Kidney tubule cell (primary cell): ENCODE measurements at regions not wholly inside any gene's neighbourhood (a gene's known extent, or its start where the extent isn't known, plus 50 kb on each side); places are given as distances from the start of the nearest gene placed in this dataset.
A peak's percentile ranks its signal among the peaks of the same experiment; 100 is the strongest.
"Not testable (repeated sequence)": the region's sequence is repeated elsewhere in the genome, so short reads cannot be mapped to it uniquely, and the experiment has no call there.

Experiments
- DNase-seq: peaks from one replicate; pipeline ENCODE4 v3.0.0-alpha.2; 2018; ENCODE audit warnings: low spot score

- DNase-seq: no peak
These were observed 77.2 kb downstream of the HIF1AN start for GRCh38 chr10:100612601-100613595.

- no peak for DNase-seq
These were observed 78.1 kb downstream of the HIF1AN start for GRCh38 chr10:100613846-100614245.

DNA sequence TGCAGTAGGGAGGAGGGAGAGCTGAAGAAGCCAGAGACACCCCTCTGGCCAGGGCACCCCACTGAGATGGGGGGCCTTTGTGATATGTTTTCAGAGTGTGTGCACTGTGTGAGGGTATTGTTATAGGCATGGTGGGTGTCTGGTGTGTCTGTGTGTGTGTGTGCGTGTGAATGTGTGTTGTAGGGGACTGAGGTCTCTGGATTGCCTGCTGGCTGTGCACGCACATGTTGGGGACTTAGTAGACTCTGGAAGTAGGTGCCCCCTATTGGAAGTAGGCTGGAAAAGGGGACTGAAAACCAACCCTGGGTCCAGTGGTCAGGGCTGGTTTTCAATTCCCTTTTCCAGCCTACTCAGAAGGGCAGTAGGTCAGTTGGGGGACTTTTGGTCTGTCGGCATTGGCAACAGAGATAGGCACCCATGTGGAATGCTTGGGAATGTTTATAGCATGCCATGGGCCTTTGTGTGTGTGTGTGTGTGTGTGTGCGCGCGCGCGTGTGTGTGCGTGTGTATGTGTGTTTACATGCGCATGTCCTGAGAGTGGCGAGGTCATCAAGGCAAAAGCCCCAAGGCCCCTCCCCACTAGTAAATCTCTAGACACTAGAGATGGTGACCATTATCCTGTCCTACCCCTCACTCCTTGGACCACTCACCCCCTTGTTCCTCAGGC is 78.8 kb downstream of the HIF1AN start:
- DNase-seq: no peak

DNA sequence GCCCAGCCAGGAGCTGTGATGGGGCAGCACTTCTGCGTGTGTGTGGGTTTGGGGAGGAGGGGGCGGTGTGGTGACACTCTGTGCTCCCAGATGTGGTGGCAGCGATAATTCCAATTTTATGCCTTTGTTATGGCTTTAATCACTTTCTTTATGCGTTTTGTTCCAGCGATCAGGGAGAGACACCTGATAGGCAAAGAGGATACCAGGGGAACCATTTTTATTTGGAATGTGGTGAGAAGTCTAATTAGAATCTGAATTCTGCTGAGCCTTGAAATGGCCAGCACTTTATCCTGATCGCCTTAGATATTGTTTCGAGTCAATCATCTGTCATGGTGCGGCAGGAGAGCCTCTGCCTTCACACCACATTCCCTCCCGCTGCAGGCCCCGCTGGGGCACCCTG is 79.5 kb downstream of the HIF1AN start:
- DNase-seq: no peak

GRCh38 chr10:100615908-100616307 is 80.2 kb downstream of the HIF1AN start:
- DNase-seq: no peak

GRCh38 chr10:100618091-100618615 is 82.4 kb downstream of the HIF1AN start:
- DNase-seq: no peak

DNA sequence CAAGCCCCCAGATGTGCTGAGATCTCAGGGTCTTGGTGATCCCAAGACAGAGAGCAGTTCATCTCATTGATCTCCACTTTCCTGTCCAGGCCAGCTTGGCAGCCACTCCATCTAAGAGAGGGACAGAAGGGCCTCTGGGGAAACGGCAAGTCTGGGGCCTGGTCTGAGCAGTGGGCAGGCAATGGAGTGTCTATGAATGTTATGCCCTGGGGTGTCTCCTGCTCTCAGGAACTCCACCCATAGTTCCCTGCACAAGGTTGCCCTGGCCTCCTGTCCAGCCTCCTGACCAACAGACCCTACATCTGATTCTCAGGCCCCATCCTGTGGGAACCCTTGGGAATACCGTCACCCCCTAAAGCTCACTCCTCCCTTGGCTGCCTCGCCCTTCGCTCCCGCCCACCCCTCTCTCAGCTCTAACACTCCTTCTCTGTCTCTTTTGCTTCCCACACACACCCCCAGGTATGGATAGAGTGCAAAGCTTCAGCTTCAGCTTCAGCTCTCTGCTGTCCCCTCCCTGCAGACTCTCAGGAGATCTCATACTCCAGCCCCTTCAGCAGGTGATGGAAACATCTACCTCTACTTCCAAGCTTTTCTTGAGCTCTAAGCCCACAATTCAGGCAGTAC is 83.0 kb downstream of the HIF1AN start:
- no peak for DNase-seq

DNA sequence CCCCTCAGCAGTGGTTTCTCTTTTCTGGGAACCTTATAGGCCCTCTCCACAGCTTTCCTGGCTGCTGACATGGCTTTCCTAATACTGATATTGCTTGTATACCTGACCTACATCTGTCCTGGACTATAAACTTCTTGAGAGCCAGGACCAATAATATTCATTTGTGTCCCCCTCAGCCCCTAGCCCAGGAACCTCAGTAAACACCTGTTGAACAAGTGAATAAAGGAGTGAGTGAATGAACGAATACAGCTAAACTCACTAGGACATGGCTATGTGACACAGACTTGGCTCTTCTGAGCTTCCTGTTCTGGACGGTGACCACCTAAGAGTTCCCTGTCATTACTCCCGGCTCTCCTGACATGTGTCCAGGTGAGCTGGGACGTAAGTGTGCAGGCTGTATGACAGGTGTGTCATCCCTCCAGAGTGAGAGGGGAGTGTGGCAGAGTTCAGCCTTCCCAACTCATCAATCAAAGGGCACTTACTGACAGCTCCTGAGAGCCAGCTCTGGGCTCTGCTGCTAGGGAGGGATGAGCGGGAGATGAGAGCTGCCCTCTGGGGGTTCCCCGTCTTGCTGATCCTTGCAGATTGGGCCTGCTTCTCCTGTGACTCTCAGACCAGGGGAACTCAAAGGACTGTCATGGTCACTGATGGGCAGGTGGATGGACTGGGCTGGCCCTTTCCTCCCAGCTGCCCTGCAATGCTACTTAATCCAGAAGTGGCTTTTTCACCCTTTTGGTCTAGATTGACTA is 84.5 kb downstream of the HIF1AN start:
- DNase-seq: no peak

GRCh38 chr10:100621360-100622205 is 85.8 kb downstream of the HIF1AN start:
- DNase-seq: peak; percentile 15

DNA sequence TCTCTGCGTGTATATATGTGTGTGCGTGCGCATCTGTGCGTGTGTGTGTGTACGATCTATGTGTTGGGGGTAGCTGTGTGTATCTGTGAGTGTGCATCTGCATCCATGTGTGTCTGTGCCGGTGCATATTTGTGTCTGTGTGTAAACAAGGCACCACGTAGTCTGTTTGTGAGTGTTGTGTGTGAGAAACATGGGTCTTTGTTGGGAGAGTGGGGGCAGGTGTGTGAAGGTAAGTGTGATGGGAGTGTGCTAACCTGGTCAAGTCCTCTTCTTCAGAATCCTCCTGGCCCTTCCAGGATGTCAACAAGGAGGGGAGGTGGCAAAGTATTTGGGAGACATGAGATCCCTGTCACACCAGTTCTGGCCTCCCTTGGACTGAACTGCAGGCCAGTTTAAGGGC is 87.2 kb downstream of the HIF1AN start:
- no peak for DNase-seq

DNA sequence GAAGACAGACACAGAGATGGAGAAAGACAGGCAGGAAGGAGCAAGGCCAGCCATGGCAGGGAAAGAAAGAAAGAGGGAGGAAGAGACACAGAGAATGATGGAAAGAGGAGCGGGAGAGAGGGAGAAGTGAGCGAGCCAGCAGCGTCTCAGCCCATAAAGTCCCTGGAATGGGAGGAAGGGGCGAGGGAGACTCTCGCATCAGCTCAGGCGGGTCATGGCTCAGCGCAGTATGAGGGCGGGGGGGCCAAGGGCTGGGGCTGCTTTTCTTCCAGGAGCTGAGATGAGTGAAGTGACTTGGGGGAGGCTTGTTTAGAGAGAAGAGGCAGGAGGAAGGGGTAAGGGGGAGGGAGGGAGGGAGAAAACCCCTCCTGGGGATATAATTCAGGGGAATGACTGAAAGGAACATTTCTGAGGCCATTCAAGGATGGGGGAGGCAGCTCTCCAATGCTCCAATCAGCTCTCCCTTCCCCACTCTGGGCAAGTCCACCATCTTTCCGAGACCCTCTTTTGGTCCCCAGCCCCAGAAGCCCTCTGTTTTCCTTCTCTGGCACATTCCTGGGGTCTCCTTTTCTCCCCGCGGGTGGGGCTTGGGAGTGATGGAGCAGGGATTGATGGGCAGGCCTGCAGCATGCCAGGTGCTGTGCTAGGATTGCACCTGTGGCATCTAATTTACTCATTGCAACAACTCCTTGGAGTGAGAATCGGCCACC is 87.9 kb downstream of the HIF1AN start:
- no peak for DNase-seq

DNA sequence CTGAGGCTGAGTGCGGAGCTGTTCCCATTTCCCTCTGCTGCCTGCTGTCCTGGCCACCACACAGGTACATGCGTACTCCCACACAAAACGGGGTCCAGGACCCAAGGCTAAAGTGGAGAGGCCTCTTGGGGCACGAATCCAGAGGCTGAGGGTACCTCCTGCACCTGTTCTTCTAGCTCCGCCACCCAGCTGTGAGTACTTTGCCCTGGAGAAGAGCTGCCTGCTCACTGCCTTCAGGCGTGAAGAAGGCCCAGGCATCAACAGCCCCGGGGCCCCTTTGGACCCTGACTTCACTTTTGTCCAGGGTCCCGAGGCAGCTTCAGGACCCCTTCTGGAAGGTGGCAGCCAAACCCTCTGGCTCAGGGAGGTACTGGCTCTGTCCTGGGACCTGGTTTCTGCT is 88.6 kb downstream of the HIF1AN start:
- DNase-seq: no peak

- DNase-seq: no peak
These were observed 90.1 kb downstream of the HIF1AN start for GRCh38 chr10:100625816-100626215.

DNA sequence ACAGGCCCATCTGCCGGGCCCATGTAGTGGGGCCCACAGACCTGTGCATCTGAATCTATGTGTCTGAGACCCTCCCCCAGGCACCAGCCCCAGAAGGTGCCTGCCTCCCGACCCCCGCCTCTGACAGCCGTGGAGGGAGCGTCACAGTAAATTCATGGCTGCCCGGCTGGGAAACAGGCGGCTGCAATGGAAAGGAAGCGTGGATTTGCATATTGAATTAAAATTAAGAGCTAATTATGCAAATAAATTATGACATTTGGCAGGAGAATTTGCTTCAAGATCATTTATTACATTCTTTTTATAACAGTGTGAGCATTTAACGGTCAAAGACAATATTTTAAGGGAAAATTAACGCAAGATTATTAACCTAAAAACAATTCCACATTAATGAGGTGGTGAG is 92.3 kb downstream of the HIF1AN start:
- DNase-seq: no peak

DNA sequence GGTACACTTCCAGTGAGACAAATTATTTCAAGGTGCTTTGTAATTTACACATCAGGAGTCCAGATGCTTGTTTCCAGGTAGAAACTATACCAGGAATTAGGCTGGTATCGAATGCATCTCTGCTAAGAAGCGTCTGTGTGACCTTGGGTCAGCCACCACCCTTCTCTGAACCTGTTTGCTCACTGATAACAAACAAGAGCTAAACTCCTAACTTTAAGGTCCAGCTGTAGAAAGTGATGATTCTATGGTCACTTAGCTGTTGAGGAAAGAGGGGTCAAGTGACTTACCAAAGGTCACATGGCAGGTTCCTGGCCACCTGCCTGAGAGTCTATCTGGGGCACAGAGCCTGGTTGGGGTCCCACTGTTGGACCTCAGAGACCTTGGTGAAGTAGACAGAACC is 95.4 kb downstream of the HIF1AN start:
- no peak for DNase-seq

DNA sequence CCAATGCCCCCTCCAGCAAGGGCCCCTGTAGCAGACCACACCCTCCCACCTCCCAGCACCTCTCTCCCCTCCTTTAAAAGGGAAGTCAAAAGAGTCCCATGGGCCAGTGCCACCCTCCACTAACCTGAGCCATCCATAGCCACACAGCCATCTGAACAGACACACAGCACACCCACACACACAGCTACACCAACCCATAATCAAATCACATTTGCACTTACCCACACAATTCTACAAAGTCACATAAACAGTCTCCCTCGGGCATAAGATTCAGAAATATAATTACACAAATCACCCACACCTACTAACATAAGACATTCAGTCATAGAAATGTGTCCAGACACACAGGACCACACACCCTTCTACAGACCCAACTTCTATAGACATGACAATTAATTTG is 96.3 kb downstream of the HIF1AN start:
- DNase-seq: no peak

GRCh38 chr10:100634034-100634433 is 98.3 kb downstream of the HIF1AN start:
- no peak for DNase-seq

DNA sequence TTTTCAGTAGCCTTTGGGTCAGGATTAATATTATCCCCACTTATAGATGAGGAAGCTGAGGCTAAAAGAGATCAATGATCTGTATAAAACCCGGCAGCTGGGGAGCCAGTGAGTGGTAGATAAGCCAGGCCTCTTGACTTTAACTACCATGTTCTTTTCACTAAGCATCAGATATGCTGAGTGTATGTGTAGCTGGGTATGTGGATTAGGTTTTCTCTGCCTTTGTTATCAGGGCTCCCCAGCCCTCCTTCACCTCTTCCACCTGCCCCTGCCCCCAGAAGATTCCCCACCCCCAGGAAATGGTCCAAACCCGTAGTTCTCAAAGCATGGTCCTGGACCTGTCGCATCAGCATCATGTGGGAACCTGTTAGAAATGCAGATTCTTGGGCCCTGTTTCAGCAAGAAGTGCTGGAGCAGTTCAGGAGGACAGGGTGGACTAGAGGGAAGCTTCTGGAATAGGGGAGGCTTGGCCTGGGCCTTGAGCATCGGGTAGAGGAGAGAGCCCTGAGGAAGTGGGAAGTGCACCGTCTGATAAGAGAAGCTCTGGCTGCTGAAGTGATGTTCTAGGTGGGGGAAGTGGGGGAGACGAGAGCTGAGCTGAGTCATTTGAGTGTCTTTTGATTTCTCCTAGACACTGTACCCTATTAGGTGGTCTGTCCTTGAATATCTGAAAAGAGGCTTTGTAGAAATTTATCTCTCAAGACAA is 101.3 kb downstream of the HIF1AN start:
- DNase-seq: no peak

DNA sequence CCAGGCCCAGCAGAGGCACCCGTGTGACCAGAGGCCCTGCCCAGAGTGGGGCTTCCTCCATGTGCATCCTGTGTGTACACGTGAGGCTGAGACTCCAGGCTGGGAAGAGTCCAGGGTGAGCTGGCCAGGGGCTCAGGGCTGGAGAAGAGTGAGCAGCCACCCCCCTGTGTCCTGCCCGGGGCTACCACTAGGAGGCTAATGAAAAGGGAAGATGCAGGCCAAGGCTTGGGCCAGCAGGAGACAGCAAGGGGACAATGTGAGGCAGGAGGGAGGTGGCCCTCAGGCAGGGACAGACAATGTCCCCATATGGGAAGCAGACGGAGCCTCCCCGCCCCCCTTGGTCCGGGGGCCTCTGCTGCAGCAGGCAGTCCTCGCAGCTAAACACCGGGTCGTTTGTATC is 102.0 kb downstream of the HIF1AN start:
- peak; percentile 43 for DNase-seq

- not testable (repeated sequence) for DNase-seq
These were observed 103.2 kb downstream of the HIF1AN start for GRCh38 chr10:100638969-100639368.
